ENCODE measurements at regions not wholly inside any gene's neighbourhood (a gene's known extent, or its start where the extent isn't known, plus 50 kb on each side); places are given as distances from the start of the nearest gene placed in this dataset.

DNA sequence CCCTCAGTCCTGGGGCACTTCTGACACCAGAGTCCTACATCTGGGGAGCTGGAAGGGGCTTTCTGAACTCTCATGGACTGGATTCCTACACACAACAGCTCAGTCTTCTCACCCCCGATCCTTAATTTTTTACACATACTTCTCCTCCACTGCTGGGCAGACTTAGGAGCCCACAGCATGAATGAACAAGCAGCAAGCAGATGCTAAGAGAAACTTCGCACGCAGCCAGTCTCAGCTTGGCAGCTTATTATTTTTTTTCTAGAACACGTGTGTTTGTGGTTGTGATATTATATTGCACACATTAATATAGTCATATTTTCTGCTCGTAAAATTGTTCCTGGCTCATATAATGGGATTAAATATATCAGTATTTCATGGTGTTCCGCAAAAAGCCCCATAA, 50.9 kb upstream of the LOXL4 start:
- TF ChIP-seq, protein P1, sequence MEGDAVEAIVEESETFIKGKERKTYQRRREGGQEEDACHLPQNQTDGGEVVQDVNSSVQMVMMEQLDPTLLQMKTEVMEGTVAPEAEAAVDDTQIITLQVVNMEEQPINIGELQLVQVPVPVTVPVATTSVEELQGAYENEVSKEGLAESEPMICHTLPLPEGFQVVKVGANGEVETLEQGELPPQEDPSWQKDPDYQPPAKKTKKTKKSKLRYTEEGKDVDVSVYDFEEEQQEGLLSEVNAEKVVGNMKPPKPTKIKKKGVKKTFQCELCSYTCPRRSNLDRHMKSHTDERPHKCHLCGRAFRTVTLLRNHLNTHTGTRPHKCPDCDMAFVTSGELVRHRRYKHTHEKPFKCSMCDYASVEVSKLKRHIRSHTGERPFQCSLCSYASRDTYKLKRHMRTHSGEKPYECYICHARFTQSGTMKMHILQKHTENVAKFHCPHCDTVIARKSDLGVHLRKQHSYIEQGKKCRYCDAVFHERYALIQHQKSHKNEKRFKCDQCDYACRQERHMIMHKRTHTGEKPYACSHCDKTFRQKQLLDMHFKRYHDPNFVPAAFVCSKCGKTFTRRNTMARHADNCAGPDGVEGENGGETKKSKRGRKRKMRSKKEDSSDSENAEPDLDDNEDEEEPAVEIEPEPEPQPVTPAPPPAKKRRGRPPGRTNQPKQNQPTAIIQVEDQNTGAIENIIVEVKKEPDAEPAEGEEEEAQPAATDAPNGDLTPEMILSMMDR (IDR thresholded peaks at IDR 0.05), result no peak
- no peak for TF ChIP-seq ZFX (IDR thresholded peaks at IDR 0.05; ENCODE audit: borderline replicate concordance)

Measured in 22Rv1 (cell line).